ENCODE measurements at regions not wholly inside any gene's neighbourhood (a gene's known extent, or its start where the extent isn't known, plus 50 kb on each side); places are given as distances from the start of the nearest gene placed in this dataset.

GRCh38 chr2:126792186-126792585 lies 106.5 kb upstream of the TEX51 start:
- Histone ChIP-seq H3K4me3 (ENCODE audit: low read depth, low read length) (no peak overlapping the region), H3K36me3 (ENCODE audit: control insufficient read depth, insufficient read depth, low read length) (no peaks in the 10 kb centered on the region), H3K27me3 (ENCODE audit: control insufficient read depth, insufficient read depth, low read length) (peaks cover 2% of the 10 kb centered on the region)
- TF ChIP-seq CTCF (IDR thresholded peaks at IDR 0.05; ENCODE audit: insufficient read depth, low read length, poor library complexity, severe bottlenecking), result no peak
- no peak for DNase-seq (ENCODE audit: low read depth)

GRCh38 chr2:126792993-126793392 lies 105.7 kb upstream of the TEX51 start:
- Histone ChIP-seq H3K4me3 (ENCODE audit: low read depth, low read length) (no peak overlapping the region), H3K36me3 (ENCODE audit: control insufficient read depth, insufficient read depth, low read length) (no peaks in the 10 kb centered on the region), H3K27me3 (ENCODE audit: control insufficient read depth, insufficient read depth, low read length) (peaks cover 2% of the 10 kb centered on the region)
- DNase-seq (ENCODE audit: low read depth), result no peak
- no peak for TF ChIP-seq CTCF (IDR thresholded peaks at IDR 0.05; ENCODE audit: insufficient read depth, low read length, poor library complexity, severe bottlenecking)

- DNase-seq (ENCODE audit: low read depth), result no peak
- Histone ChIP-seq H3K27me3 (ENCODE audit: control insufficient read depth, insufficient read depth, low read length) (peaks cover 2% of the 10 kb centered on the region), H3K36me3 (ENCODE audit: control insufficient read depth, insufficient read depth, low read length) (no peaks in the 10 kb centered on the region), H3K4me3 (ENCODE audit: low read depth, low read length) (no peak overlapping the region)
- TF ChIP-seq CTCF (IDR thresholded peaks at IDR 0.05; ENCODE audit: insufficient read depth, low read length, poor library complexity, severe bottlenecking), result no peak
These were observed 104.6 kb upstream of the TEX51 start for GRCh38 chr2:126793885-126794613.

- peaks cover 2% of the 10 kb centered on the region for H3K27me3 ChIP-seq (ENCODE audit: control insufficient read depth, insufficient read depth, low read length)
- no peaks in the 10 kb centered on the region for H3K36me3 ChIP-seq (ENCODE audit: control insufficient read depth, insufficient read depth, low read length)
- DNase-seq (ENCODE audit: low read depth), result no peak
- no peak for TF ChIP-seq CTCF (IDR thresholded peaks at IDR 0.05; ENCODE audit: insufficient read depth, low read length, poor library complexity, severe bottlenecking)
- no peak overlapping the region for H3K4me3 ChIP-seq (ENCODE audit: low read depth, low read length)
These were observed 103.0 kb upstream of the TEX51 start for GRCh38 chr2:126795656-126796055.

- DNase-seq (ENCODE audit: low read depth), result no peak
- TF ChIP-seq CTCF (IDR thresholded peaks at IDR 0.05; ENCODE audit: insufficient read depth, low read length, poor library complexity, severe bottlenecking), result no peak
- no peaks in the 10 kb centered on the region for H3K36me3 ChIP-seq (ENCODE audit: control insufficient read depth, insufficient read depth, low read length)
- H3K27me3 ChIP-seq (ENCODE audit: control insufficient read depth, insufficient read depth, low read length), result peaks cover 2% of the 10 kb centered on the region
- no peak overlapping the region for H3K4me3 ChIP-seq (ENCODE audit: low read depth, low read length)
These were observed 101.6 kb upstream of the TEX51 start for GRCh38 chr2:126796931-126797621.

All from kidney epithelial cell (primary cell).